GM18505 (cell line): ENCODE measurements at regions not wholly inside any gene's neighbourhood (a gene's known extent, or its start where the extent isn't known, plus 50 kb on each side); places are given as distances from the start of the nearest gene placed in this dataset.
"Not testable (repeated sequence)": the region's sequence is repeated elsewhere in the genome, so short reads cannot be mapped to it uniquely, and the experiment has no call there.

Source experiments
- ATAC-seq: cut with Tn5 transposase; IDR thresholded peaks from one replicate; pipeline ENCODE4 v1.9.1; 2021; ENCODE audit not compliant: unreplicated experiment
- POLR2A ChIP-seq: IDR thresholded peaks from 4 replicates; pipeline ENCODE4 v1.6.1; 2011; ENCODE audit warnings: borderline replicate concordance; ENCODE audit not compliant: insufficient read depth, insufficient read length; ENCODE audit errors: extremely low read depth

- TF ChIP-seq POLR2A: no peak
- ATAC-seq: no peak
Observed at GRCh38 chr9:115404311-115404710, 286.4 kb upstream of the TNC start.

- no peak for TF ChIP-seq POLR2A
- ATAC-seq: no peak
Observed at GRCh38 chr9:115411516-115411915, 293.6 kb upstream of the TNC start.

GRCh38 chr9:115411993-115412452, 294.1 kb upstream of the TNC start:
- ATAC-seq: no peak

DNA sequence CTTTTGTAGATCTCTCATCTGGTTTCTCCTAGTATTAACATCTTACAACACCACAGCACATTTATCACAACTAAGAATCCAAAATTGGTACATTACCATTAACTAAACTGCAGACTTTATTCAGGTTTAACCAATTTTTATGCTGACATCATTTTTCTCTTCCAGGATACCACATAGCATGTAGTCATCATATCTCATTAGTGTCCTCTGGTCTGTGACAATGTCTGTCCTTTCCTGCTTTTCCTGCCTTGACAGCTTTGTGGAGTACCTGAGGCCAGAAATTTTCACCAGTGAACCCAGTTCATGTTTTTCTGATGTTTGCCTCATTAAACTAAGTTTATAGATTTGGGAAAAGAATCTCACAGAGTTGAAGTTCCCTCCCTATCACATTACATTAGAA, 294.7 kb upstream of the TNC start:
- ATAC-seq: no peak
- no peak for TF ChIP-seq POLR2A

More at GRCh38 chr9:115411993-115412452, 294.1 kb upstream of the TNC start:
- TF ChIP-seq POLR2A: no peak

DNA sequence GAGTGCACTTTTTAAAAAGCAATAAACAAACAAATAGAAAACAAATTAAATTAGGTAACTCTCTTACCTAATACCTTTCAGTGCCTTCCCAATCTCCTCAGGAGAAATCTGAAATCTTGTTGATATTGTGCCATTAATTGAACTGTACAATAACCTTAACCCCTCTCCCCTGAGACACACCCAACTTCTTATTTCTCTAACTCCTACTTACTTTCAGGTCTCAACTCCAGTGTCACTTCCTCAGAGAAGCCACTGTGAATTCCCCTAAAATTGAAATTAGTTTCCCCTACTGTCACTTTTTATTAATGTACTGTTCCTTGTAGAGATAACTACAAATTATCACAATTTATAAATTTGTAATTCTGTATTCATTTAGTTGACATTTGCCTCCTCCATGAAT, 295.3 kb upstream of the TNC start:
- TF ChIP-seq POLR2A: no peak
- no peak for ATAC-seq

- TF ChIP-seq POLR2A: no peak
- ATAC-seq: no peak
Observed at GRCh38 chr9:115413766-115414382, 295.9 kb upstream of the TNC start.

DNA sequence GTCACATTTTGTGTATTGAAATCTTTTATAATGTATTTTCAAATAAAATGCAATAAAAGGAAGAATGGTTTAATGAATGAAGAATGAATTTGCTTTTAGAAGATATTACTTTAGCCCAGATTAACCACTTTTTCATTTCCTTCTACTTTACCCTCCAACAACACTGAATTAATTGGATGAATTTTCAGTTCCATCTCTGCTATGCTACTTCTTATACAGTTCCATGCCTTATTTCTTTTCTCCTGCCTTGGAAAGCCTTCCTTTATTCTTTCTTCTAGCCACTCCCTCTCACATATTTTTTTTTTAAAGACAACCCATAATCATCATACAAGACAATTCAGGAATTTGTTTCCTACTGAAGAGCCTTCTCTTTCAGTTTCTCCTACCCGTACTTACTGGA, 296.6 kb upstream of the TNC start:
- TF ChIP-seq POLR2A: no peak
- no peak for ATAC-seq

DNA sequence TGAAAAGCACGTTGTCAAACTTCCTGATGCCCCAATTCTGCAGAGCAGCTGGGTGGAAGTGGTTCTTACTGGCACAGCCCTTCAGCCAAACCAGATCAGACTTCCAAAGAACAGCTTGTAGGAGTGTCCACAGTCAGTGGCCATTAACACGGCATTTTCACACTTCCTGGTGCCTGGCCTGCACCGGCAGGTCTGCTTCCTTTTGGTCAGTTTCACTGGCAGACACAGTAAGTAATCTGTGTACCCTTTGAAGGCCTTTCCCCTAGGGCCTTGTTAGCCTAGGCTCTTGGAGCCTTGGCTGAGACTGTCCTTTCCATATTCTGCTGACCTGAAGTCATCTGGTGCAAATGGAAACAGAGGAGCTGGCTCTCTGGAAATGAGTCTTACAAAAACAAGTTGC, 297.5 kb upstream of the TNC start:
- no peak for ATAC-seq
- TF ChIP-seq POLR2A: no peak

GRCh38 chr9:115416299-115416698, 298.3 kb upstream of the TNC start:
- no peak for TF ChIP-seq POLR2A
- no peak for ATAC-seq

DNA sequence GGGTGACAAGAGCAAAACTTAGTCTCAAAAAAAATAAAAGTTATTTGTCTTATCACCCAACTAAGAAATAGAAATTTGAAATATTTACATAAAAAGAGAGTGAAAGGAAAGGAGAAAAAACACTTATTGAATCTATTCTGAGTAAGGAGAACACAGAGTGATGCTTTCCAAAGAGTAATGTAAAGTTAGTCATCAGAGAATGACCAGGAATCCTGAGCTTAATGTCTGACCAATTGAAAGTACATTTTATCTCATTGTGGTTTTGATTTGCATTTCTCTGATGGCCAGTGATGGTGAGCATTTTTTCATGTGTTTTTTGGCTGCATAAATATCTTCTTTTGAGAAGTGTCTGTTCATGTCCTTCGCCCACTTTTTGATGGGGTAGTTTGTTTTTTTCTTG, 300.2 kb upstream of the TNC start:
- not testable (repeated sequence) for ATAC-seq

- no peak for ATAC-seq
- no peak for TF ChIP-seq POLR2A
Observed at GRCh38 chr9:115422932-115423440, 305.0 kb upstream of the TNC start.

- no peak for TF ChIP-seq POLR2A
- no peak for ATAC-seq
Observed at GRCh38 chr9:115423646-115424045, 305.7 kb upstream of the TNC start.

DNA sequence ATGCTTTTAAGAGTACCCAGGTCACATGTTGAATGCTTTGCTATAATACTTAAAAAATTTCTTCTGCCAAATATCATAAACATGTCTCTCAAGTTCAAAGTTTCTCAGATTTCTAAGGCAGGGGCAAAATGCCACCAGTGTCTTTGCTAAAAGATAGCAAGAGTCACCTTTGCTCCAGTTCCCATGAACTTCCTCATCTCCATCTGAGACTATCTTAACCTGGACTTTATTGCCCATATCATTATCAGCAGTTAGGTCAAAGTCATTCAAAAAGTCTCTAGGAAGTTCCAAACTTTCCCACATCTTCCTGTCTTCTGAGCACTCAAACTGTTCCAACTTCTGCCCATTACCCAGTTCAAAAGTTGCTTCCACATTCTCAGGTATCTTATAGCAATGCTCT, 307.6 kb upstream of the TNC start:
- no peak for ATAC-seq
- TF ChIP-seq POLR2A: no peak

DNA sequence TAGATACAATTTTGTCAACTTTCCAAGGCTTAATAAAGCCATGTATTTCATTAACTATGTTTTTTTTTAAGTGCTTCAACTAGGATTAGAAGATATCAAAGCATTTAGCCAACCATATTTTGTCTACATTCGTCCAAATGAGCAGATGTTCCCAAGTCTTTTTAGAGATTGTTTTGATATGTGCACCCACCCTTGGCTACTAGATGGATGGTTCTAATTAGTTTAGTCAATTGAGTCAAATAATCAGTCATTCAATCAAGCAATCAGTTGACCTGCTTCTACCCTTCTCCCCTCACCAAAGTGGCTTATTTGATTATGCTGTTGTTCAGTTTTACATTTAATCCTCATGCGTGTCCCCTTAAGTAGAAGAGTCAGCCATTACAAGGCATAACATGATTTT, 319.5 kb upstream of the TNC start:
- TF ChIP-seq POLR2A: no peak
- ATAC-seq: no peak

DNA sequence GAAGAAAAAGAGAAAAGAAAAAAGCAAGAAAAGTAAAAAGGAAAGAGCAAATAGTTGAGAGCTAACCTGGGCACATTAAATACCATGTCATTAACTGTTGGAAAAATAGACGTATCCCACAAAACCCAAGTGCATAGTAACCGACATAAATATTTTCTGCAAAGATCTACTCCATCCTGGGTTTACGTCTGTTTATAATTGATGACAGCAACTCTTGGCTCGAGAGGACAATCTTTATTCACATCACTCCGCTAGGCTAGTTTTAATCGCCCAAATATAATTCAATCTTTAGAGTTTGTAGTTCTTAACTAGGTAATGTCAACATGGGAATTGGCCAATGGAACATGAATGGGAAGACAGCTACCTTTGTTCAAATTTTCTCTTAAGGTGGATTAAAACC, 321.7 kb upstream of the TNC start:
- TF ChIP-seq POLR2A: no peak
- no peak for ATAC-seq
